K562 (cell line): ENCODE measurements at regions not wholly inside any gene's neighbourhood (a gene's known extent, or its start where the extent isn't known, plus 50 kb on each side); places are given as distances from the start of the nearest gene placed in this dataset.

Experiments used
- ATAC-seq: fragments of 200-7000 bp; cut with Tn5 transposase; 3 replicates; pipeline ENCODE4 v1.9.1; 2020; ENCODE audit warnings: moderate library complexity
- BruUV-seq: library from RNA; stranded (reverse); fragments of 400-500 nt; replicated peaks from 2 replicates; lab custom pipeline; 2021; lab: Mats Ljungman, UMichigan
- CTCF ChIA-PET: fragments of 300-600 bp; formaldehyde crosslinking; extraction: SDS; loops from one replicate; lab custom pipeline; 2021; ENCODE audit warnings: low intra/inter-chr PET ratio; lab: Yijun Ruan, JAX
- POLR2A ChIA-PET: fragments of 300-600, 350-650 bp; sonication (Branson Sonifier 250); formaldehyde crosslinking; extraction: SDS; loops from one replicate; lab custom pipeline; 2021; ENCODE audit warnings: antibody characterized with exemption, inconsistent platforms; lab: Yijun Ruan, JAX
- DNase-seq, 4 experiments: peaks; one replicate each; pipeline versions ENCODE4 v3.0.0 to v3.0.0-alpha.2; 2011 to 2018; ENCODE audit warnings: low spot score in 3 of 4, mixed read lengths in 3 of 4; ENCODE audit errors: extremely low read depth in 1 of 4
- FAIRE-seq: peaks from 2 replicates; lab custom pipeline; 2011; peaks lifted over from hg19 to GRCh38; lab: Jason Lieb, UNC
- H2AFZ ChIP-seq: 2 replicates; pipeline ENCODE4 v1.6.0; 2011; ENCODE audit warnings: low read depth, low read length, control low read depth, inconsistent platforms
- H3K27ac ChIP-seq: fragments of 200-600 bp; 3 replicates; pipeline ENCODE4 v1.8.0; 2011; ENCODE audit warnings: low read depth, mild to moderate bottlenecking, control low read depth, inconsistent platforms, low read length, moderate library complexity, mixed read lengths; ENCODE audit errors: extremely low read depth
- H3K27me3 ChIP-seq, 2 experiments: fragments of 300-600 bp in 1 of 2; 2 replicates in 1 of 2; 3 replicates in 1 of 2; pipeline versions ENCODE4 v1.6.0 to v1.8.0; 2011; ENCODE audit warnings: inconsistent platforms in 2 of 2, low read length in 2 of 2, mild to moderate bottlenecking in 1 of 2, mixed read lengths in 1 of 2, moderate library complexity in 1 of 2; ENCODE audit not compliant: control insufficient read depth in 2 of 2, insufficient read depth in 2 of 2
- H3K36me3 ChIP-seq: fragments of 300-600 bp; 3 replicates; pipeline ENCODE4 v1.8.0; 2011; ENCODE audit warnings: mild to moderate bottlenecking, low read length, inconsistent platforms; ENCODE audit not compliant: control insufficient read depth, insufficient read depth
- H3K4me1 ChIP-seq, 2 experiments: fragments of 200-600 bp in 1 of 2; replicated peaks in 1 of 2; 2 replicates in 1 of 2; 3 replicates in 1 of 2; pipeline versions ENCODE4 v1.5.1 to v1.8.0; 2011; ENCODE audit warnings: inconsistent platforms in 2 of 2, low read length in 2 of 2, mild to moderate bottlenecking in 1 of 2, mixed read lengths in 1 of 2, moderate library complexity in 1 of 2; ENCODE audit not compliant: control insufficient read depth in 2 of 2, insufficient read depth in 2 of 2
- H3K4me2 ChIP-seq: 2 replicates; pipeline ENCODE4 v1.6.1; 2011; ENCODE audit warnings: low read length, control low read depth, inconsistent platforms, mixed read lengths; ENCODE audit not compliant: insufficient read depth
- H3K4me3 ChIP-seq: fragments of 200-600 bp; sonication (generic), shearing (Covaris generic); 2 replicates; pipeline ENCODE4 v1.5.1; 2016; ENCODE audit warnings: control low read depth, inconsistent platforms
- H3K79me2 ChIP-seq: fragments of 200-600 bp; 3 replicates; pipeline ENCODE4 v1.8.0; 2011; ENCODE audit warnings: low read length, inconsistent platforms; ENCODE audit not compliant: control insufficient read depth, insufficient read depth
- H3K9ac ChIP-seq, 2 experiments: 2 replicates each; pipeline versions ENCODE4 v1.6.0 to v1.6.1; 2011; ENCODE audit warnings: low read depth in 2 of 2, low read length in 2 of 2, control low read depth in 1 of 2, inconsistent platforms in 1 of 2, mild to moderate bottlenecking in 1 of 2, mixed read lengths in 1 of 2; ENCODE audit not compliant: insufficient read depth in 1 of 2
- H3K9me1 ChIP-seq: one replicate; pipeline ENCODE4 v1.6.0; 2011; ENCODE audit warnings: inconsistent platforms, mild to moderate bottlenecking, low read length, moderate library complexity; ENCODE audit not compliant: control insufficient read depth, insufficient read depth
- H3K9me3 ChIP-seq: replicated peaks from 2 replicates; pipeline ENCODE4 v1.5.1; 2011; ENCODE audit warnings: low read depth, low read length, inconsistent platforms; ENCODE audit not compliant: control insufficient read depth, insufficient read depth
- H4K20me1 ChIP-seq: replicated peaks from 2 replicates; pipeline ENCODE4 v1.6.1; 2011; ENCODE audit warnings: low read length, inconsistent platforms, mixed read lengths; ENCODE audit not compliant: control insufficient read depth, insufficient read depth
- GATA2 ChIP-seq: sonication (generic); formaldehyde crosslinking; IDR thresholded peaks from 2 replicates; pipeline ENCODE4 v1.4.0; 2020; ENCODE audit warnings: mild to moderate bottlenecking, missing genetic modification reagents
- IFI16 ChIP-seq: fragments of 250-450 bp; sonication (Bioruptor Pico); IDR thresholded peaks from 2 replicates; pipeline ENCODE4 v2.1.2; 2022; ENCODE audit warnings: mild to moderate bottlenecking, inconsistent platforms
- RCOR1 ChIP-seq, 2 experiments: IDR thresholded peaks; 2 replicates each; pipeline ENCODE4 v1.6.1; 2012; ENCODE audit warnings: low read depth in 2 of 2, low read length in 2 of 2, borderline replicate concordance in 1 of 2, improper control_type of control experiment in 1 of 2
- ZNF384 ChIP-seq: IDR thresholded peaks from 2 replicates; pipeline ENCODE4 v1.6.1; 2012; ENCODE audit warnings: low read depth, low read length, improper control_type of control experiment
- WGBS: fragments of 100-300 bp; shearing (Covaris generic); methylation state at CpG from one replicate; pipeline ENCODE4 v1.1.6; 2016; ENCODE audit warnings: low coverage, mixed read lengths; ENCODE audit not compliant: insufficient coverage; ENCODE audit errors: missing lambda C conversion rate; 5-methylcytosine and 5-hydroxymethylcytosine counted together
- in situ Hi-C: fragments of 300-500 bp; cut with MboI; formaldehyde crosslinking; loops from 4 replicates; pipeline ENCODE4 v1.15.0; 2018; ENCODE audit warnings: inconsistent platforms, mixed read lengths
- intact Hi-C: fragments of 100-400 bp; cut with micrococcal nuclease; formaldehyde crosslinking; loops from 2 replicates; pipeline ENCODE4 v1.14.2; 2022
- TF ChIP-seq, protein P1 (sequence below): IDR thresholded peaks from 2 replicates; pipeline ENCODE4 v1.6.1; 2011; ENCODE audit warnings: borderline replicate concordance, low read depth, mild to moderate bottlenecking, moderate library complexity, low read length; ENCODE audit not compliant: insufficient read depth, poor library complexity, severe bottlenecking

DNA sequence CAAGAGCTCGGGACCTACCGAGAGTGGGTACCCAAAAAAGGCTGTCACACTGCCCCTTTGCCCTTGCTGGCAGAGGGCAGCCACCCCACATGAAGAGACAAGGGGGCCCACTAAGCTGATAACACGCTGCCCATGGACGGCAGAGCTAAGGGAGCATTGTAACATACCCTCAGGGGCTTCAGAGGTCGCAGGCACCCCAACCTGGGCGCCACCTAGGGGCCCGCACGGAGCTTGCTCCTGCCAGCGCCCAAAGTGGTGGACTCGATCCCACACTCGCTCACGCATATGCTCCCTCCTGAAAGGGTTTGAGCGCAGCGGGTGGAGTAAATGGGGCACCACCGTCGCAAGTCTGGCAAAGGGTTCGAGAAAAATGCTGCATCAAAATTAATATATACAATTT is 975.4 kb downstream of the ZPLD1 start:
- Histone ChIP-seq H3K27me3 (no peaks in the 10 kb centered on the region), H3K4me3 (no peak overlapping the region), H2AFZ (no peak overlapping the region), H3K27ac (no peak overlapping the region), H3K9ac (no peak overlapping the region), H4K20me1 (no peaks in the 10 kb centered on the region), H3K79me2 (no peaks in the 10 kb centered on the region), H3K4me1 (no peaks in the 10 kb centered on the region), H3K36me3 (no peaks in the 10 kb centered on the region), H3K9me3 (no peaks in the 10 kb centered on the region), H3K9me1 (no peaks in the 10 kb centered on the region), H3K4me2 (no peak overlapping the region)
- intact Hi-C loops (no loop called here), in situ Hi-C loops (no loop called here)
- TF ChIP-seq GATA2 (CRISPR knock-in tag) (no peak), IFI16 (CRISPR knock-in tag) (no peak), ZNF384 (no peak)
- TF ChIP-seq, protein P1, sequence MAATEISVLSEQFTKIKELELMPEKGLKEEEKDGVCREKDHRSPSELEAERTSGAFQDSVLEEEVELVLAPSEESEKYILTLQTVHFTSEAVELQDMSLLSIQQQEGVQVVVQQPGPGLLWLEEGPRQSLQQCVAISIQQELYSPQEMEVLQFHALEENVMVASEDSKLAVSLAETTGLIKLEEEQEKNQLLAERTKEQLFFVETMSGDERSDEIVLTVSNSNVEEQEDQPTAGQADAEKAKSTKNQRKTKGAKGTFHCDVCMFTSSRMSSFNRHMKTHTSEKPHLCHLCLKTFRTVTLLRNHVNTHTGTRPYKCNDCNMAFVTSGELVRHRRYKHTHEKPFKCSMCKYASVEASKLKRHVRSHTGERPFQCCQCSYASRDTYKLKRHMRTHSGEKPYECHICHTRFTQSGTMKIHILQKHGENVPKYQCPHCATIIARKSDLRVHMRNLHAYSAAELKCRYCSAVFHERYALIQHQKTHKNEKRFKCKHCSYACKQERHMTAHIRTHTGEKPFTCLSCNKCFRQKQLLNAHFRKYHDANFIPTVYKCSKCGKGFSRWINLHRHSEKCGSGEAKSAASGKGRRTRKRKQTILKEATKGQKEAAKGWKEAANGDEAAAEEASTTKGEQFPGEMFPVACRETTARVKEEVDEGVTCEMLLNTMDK, result peak; percentile 9
- no peak for ATAC-seq
- BruUV-seq, result no TSS peak
- 4% methylated on average over 17 of the region's 17 CpGs for WGBS
- CTCF ChIA-PET, result no interaction called here
- peak in 1 of 4 experiments; percentile 0 for DNase-seq
- POLR2A ChIA-PET, result no interaction called here
- FAIRE-seq, result no peak

DNA sequence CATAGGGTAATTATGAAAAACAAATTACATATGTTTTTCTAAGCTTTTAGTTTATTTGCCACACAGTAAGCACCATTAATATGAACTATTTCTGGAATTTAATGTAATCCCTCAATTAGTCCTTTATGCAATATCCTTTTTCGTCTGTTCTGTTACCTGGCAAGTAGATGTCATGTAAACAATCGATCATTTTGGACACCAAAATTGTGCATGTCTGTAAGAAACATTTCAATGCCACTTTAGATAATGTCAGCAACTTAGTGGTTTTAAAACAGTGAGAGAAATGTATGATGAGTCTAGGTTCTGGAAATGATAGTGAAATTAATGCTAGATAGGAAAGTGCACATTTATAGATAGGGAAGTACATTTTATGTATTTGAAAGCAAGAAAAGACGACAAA is 986.6 kb downstream of the ZPLD1 start:
- in situ Hi-C loops, result no loop called here
- no TSS peak for BruUV-seq
- no peaks in the 10 kb centered on the region for H4K20me1 ChIP-seq

More for the DNA sequence above, 986.6 kb downstream of the ZPLD1 start:
- TF ChIP-seq RCOR1 (IDR thresholded peaks at IDR 0.05; ENCODE audit: borderline replicate concordance in 1 of 2, low read depth in 2 of 2, low read length in 2 of 2), result no peak
- 3% methylated on average over 3 of the region's 3 CpGs for WGBS
- Histone ChIP-seq H3K4me2 (no peak overlapping the region), H3K9me3 (no peaks in the 10 kb centered on the region), H3K4me1 (no peaks in the 10 kb centered on the region), H3K27ac (no peak overlapping the region), H2AFZ (no peak overlapping the region), H3K27me3 (no peaks in the 10 kb centered on the region), H3K4me3 (no peak overlapping the region), H3K9me1 (no peaks in the 10 kb centered on the region), H3K9ac (no peak overlapping the region), H3K36me3 (no peaks in the 10 kb centered on the region), H3K79me2 (no peaks in the 10 kb centered on the region)
- CTCF ChIA-PET, result no interaction called here
- POLR2A ChIA-PET, result no interaction called here
- no peak for ATAC-seq
- FAIRE-seq, result no peak
- intact Hi-C loops, result no loop called here
- no peak for DNase-seq
